GM19372 (cell line): ENCODE measurements at regions not wholly inside any gene's neighbourhood (a gene's known extent, or its start where the extent isn't known, plus 50 kb on each side); places are given as distances from the start of the nearest gene placed in this dataset.
"Not testable (repeated sequence)": the region's sequence is repeated elsewhere in the genome, so short reads cannot be mapped to it uniquely, and the experiment has no call there.

Experiments
- ATAC-seq: cut with Tn5 transposase; IDR thresholded peaks from one replicate; pipeline ENCODE4 v1.9.1; 2021; ENCODE audit warnings: mild to moderate bottlenecking, low read depth, moderate library complexity; ENCODE audit not compliant: unreplicated experiment

DNA sequence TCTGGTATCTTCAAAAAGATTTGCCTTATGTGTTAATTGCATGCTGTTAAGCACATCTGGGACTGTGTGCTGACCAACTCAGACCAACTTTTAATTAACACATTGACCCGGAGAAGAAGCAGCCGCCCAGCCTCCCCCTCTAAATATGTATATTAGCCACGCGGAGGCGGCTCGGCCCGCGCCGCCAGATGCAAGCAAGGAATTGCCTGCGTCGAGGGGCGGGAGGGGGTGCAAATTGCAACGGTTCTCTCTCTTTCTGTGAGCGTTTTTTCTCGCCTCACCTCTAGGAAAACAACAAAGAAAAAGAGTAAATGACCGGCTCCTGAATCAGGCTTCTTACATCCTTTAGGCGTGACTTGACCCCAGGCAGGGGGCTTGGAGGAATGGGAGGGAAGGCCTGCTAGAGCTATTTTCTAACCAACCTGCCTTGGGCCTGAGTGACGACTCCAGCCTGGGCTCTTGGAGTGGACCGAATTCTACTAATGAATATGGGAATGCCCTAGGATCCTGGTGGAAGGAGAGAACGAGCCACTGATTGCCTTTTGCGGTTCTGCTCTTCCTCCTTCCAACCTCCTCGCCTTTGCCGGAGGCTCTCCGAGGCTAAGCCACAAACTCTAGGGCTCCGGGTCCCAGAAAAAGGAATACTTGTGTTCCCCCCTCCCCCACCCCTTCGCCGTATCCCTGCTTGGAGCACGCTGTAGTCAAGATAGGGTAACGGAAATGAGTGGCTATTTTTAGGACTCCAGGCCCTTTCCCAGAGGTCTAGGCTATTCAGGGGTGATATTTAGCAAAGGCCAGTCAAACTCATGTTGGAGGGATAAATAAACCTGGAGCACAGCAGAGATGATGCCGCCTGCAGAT, 417.0 kb upstream of the ESRRG start:
- ATAC-seq, result no peak

DNA sequence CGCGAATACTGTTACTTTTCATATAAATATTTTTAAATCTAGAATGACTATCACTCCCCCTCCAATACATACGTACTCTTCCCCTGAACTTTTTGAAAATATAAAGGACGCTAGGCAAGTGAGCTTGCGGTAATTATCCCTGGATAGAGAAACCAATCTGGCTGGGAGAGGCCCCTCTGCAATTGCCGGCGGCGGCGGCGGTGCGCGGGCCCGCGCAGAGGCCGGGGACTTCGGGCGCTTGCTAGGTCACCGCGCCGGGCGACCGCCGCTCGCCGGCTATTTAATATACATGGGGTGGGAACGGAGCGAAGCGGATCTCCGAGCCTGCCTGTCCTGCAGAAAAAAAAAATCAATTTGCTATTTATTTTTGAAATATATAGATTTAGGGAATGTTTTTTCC, 416.3 kb upstream of the ESRRG start:
- no peak for ATAC-seq

DNA sequence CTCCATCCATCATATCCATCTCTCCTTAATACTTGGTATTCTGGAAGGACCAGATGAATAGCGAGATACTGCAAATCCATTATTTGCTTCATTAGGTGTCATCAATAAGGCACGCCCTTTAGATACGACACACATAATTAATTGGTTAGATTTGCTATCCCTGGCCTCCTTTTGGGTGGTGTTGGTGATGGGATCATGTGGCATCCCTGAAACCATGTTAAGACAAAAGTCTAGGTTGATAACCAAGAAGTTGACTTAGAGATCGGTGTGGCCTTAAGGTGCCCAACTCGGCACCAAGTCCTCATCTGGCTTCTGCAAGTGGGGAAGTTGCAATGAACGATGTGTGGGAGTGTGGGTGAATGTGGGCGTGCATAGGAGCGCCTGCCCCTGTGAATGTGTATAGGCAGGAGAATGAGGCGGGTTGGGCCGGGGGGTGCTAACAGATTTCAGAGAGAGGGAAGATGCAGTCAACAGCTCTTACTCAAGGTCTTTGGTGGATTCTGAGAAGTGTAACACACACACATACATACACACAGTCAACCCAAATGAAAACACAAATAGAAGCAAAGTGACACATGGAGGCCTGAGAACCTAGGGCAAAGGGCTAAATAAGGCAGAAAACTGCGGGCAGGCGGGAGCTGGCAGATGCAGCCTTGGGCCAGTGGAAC, 415.7 kb upstream of the ESRRG start:
- no peak for ATAC-seq

DNA sequence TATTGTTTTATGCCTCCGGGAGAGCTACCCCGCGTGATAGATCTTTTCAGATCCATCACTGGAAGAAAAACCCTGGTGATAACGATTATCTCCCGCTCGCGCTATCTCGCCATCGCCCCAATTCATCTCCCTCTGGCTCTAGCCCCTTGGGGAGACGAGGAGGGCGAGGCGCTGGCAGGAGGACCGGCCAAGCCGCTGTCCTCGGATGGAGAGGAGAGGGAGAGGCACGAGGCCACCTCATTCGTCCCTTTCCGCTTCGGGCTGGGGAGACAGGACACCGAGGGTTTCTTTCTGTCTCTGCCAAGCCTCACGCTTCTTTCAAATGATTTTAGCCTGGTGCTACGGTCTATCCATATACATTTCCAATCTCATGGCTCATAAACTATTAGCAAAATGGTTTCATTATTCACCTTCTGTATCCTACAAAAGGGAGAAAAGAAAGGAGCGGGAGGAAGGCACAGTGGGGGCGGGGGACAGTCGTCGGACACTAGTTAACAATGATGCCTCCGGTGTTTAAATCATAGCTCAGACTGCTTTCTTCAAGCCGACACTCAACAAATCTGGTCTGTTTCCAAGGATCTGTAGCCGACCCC, 415.0 kb upstream of the ESRRG start:
- no peak for ATAC-seq

DNA sequence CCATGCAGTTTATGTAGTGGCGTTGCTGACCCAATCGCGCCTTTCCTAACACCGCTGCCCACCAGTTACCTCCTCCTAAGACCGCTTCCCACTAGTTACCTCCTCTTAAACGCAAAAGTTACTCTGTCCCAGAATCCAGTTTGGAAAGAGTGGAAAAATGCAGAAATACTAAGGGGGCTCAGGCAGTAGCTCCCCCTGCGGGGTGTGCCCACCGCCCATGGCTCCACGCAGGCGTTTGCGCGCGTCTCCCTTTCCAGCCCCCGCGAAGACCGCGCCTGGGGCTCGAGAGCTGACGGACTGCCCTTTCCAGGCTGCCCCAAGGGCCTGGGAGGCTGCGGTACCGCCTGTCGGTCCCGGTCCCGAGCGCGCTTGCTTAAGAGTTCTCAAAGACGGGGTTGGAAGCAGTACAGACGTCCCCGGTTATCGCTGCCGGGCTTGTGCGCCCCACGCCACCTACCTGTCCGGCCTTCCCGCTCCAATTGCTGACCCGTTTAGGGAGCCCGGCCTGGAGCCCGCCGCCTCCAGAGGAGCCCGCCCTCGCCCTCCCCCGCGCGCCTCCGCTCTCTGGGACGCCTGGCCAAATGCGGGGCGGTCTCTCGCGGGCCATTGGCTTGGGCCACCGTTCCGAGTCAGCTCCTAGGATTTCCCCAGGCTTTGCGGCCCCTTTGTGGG, 414.1 kb upstream of the ESRRG start:
- ATAC-seq, result no peak

DNA sequence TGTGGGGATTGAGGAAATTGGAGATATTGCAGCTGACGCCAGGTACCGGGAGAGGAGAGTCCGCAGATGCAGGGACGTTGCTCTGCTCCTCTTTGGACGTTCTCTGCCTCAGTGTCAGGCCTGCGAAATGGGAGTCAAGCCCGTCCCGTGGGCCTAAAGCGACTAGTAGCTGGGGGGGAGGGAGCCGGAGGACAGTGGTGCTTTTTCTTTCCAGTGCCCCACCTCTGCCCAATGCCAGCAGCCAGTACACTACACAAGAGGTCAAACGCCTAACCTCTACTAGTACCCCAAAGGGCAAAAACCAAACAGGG, 413.6 kb upstream of the ESRRG start:
- no peak for ATAC-seq

DNA sequence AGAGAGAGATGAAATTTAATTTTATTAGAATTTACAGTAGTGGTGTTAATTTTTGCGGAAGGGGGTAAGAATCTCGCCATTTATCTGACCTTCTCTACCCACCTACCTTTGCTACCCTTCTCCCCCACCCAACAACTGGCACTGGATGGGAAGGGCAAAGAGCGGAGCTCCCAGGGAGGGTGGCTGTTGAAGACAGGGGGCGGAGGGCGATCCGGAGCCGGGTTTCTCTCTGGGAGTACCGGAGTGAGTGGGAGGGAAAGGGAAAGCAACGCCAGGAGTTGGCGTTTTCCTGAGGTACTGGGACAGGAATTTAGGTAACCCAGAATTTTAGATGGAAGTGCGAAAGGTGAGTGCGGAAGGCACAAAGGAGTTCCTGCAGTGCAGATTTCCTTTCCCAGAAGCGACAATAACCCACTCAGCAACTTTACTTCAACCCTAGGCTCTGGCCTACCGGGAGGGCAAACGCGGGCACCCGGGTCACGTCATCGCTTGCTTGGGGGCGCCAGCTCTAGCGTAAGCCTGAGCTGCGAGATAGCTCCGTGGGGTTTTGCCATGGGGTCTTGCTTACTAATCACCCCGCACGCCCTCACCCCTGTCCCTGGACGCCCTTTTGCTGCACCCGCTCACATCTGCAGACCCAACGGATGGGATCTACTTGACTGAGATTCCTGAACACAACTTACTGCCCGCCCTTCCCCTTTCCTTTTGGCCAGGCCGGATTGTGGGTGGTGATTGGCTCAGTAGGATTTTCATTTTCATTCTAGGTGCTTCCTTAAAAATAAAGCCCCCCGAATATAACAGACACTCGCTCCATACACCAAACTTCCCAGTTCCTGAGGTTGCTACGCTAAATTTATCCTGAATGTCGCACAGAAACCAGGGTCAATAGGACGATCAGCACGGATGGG, 413.0 kb upstream of the ESRRG start:
- ATAC-seq, result no peak

DNA sequence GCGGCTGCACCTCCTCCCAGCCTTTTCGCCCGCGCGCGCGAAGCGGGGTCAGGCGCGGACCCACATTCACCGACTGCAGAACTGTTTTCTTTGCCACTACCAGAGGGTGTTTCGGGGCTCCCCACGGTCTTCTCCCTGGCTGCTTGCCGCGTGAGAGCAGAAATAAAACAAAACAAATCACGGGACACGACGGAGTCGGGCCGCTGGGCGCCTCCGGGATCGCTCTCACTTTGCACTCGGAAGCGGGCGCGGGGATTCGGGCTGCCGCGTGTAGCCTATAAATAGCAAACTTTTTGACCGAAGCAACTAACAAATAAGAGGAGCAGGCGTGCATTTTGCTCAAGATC, 412.3 kb upstream of the ESRRG start:
- no peak for ATAC-seq

DNA sequence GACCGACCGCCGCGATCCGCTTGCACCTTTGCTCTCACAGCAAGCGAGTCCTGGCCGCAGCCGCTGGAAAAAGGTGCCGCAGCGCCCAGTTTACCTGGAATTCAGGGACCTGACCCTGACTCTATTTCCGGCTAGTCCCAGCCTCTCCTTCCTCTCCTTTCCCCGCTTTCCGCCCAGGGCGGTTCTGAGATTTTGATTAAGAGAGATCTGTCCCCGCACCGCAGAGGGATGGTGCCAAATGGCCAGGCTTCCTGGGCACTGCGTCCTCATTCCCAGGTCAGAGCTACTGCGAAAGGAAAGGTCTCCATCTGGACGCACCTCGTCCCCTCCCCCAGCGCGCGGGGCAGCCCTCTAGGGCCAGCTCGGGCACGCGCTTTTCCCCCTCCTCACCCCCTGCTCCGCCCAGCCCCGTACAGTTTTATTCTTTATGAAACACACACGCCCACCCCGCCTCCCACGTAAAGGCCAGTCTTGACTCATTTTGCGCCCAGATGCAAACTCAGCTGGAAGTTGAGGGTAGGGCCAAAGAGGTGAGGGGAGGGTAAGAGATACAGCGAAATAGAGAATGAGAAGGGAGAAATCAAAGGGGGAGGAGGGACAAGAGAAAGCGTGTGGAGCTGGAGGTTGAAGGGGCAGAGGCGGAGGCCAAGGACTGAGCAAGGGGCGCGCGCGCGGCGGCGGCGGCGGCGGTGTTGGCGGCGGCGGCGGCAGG, 411.8 kb upstream of the ESRRG start:
- ATAC-seq, result no peak

DNA sequence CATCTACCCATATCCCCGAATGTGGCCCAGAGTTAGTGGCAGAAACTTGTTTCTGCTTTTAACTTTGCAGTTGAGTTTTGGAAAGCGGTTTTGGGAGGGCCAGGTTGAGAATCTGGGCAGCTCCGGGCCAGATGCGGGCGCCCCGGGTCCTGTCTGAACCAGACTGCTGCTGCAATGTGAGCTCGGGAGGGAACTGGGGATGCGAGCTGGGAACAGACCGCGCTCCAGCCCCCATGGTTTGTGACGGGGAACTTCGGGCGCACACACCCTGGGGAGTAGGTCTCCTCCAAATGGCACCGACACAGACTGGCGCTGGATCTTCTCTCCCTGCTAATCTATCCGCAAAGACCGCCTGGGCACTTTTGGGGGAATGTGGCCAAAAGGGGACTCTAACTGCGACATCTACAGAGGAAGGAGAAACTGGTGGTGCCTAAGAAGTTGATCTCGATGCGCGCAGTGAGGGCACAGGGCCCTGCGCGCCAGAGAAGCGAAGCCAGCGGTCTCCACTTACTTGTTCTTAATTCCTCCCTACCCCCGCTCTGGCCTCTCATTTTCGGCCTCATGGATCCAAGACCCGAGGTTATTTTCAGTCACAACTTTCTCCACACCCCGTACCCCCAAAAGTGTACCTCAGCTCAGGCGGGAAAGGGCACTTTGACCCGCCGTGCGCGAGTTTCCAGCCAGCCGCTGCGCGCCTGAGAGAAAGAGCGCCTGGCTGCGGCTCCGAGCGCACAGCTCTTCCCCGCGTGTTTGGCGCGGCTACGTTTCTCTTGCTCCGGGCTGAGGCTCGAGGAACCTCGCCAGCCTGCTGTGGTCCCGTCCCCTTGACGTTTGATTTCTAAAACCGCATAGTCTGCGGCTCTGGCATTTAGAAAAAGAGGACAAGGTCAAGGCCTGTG, 411.0 kb upstream of the ESRRG start:
- ATAC-seq, result no peak

DNA sequence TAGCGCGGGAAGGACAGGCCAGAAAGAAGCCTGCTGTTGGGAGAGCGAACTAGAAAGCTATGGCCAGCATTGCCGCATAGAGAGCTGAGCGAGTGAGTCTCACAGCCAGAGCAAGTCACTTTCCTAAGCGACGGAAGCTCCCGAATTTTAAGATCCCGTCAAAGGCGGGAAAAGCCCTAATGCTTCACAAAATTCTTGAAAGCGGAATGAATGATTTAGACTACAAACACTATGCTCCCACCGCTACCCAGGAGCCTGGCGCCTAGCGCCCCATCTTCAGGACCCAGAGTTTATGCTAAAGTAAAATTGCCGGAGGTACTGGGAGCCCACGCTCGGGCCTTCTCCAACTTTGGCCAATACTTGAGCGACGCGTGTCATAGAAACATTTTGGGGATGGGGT, 409.9 kb upstream of the ESRRG start:
- no peak for ATAC-seq

DNA sequence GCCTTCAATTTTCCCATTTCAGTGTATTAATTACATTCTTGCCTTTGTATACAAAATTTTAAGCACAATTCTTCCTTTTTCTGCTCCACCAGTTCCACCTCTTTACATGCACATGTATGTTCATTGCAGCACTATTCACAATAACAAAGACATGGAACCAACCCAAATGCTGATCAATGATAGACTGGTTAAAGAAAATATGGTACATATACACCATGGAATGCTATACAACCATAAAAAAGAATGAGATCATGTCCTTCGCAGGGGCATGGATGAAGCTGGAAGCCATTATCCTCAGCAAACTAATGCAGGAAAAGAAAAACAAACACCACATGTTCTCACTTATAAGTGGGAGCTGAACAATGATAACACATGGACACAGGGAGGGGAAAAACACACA, 400.1 kb upstream of the ESRRG start:
- ATAC-seq, result not testable (repeated sequence)

DNA sequence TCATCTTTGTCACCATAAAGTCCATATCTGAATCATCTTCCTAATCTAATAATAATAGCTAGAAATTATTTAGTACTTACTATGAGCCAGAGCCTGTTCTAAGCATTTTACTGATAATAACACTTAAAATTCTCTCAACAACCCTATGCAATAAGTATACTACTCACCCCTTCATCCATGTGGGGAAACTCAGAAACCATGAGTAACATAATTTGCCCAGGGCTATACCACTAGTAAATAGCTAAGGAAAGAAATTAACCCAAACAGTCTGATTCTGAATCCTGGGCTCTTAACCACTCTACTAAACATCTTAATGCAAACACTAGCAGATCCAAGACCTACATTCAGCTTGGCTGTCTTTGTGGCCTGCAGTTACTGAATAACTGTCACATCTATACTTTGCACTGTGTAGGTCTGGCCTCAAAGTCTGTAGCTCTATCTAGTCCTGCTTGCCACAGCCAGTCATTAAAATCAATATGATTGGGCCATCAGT, 394.8 kb upstream of the ESRRG start:
- no peak for ATAC-seq

DNA sequence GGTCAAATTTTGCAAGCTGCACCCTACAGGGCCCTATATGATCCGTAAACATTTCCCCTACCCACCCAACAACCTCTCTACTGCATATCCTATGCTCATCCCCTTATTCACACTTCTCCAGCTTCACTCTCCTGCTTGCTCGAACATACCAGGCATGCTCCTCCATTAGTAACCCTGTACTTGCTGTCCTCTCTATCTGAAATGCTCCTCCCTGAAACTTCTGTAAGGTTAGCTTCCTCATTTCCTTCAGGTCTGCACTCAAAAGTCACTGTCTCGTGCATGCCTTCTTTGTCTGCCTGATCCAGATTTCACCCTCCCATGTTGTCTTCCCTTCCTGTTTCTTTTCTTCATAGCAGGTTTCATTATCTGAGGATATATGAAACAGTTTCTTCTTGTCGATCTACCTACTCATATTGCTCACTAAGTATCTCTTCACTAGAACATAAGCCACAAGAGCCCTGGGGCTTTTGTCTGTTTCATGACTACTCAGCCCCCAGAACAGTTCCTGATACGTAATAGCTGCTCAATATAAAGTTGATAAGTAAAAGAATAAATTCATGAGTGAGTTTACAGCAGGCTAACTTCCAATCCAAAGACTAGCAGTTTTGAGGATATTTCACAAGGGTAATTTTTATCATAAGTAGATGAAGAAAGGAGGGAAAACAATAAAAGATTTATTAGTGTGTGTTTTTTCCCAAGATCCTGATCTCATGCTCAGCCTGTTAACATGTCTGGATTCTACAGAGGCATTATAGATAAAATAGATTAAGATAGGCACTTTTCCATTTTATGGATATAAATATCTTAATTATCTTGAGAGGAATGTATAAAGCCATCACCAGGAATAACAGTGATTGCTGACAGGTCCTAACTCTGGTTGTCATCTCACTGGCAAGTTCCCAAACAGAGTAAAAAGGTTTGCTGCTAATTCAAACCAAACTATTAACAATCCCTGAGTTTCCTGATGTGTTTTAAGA, 392.5 kb upstream of the ESRRG start:
- no peak for ATAC-seq

DNA sequence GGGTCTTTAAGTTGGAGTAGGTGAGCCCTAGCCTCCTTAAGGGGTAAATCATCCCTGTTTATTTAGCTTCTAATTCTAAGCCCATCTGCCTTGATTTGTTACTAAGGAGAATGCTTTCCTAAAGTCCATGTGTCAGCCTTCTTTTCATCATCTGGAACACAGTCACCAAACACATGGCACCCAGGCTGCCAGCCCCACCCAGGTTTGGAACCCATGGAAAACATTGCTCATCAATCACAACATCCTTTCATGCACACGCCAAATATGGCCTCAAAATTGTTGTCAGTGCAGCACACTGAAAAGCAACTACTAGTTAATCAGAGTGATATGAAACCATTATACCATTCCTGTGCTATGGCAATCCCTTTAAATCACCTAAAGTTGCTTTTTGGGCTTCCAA, 386.7 kb upstream of the ESRRG start:
- ATAC-seq, result no peak

DNA sequence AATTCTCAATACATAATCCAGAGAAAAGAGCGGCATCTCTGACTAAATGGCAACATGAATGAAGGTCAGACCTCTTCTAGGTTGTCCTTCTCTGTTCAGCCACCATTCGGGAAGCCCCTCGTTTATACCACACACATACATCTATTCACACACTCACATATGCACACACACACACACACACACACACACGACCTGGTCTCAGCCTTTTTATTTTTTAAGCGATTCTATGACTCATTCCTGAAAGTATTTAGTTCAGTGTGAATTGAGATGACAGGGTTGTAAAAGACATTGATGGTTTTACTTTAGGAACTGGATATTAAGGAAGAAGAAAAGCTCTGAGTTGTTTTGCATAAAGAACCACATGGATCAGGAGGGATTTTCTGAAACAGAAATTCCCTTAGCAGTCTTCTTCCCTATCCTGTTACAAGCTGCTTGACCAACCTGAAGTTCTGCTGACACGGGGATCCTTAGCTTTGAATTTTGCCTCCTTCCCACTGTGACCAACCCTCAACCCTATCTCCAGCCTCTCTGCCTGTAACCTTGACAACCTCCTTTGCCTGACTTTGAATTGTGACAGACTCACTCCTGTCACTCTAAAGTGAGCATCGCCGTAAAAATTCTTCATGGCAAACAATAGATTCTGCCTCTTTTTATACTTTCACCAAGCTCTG, 383.1 kb upstream of the ESRRG start:
- no peak for ATAC-seq

DNA sequence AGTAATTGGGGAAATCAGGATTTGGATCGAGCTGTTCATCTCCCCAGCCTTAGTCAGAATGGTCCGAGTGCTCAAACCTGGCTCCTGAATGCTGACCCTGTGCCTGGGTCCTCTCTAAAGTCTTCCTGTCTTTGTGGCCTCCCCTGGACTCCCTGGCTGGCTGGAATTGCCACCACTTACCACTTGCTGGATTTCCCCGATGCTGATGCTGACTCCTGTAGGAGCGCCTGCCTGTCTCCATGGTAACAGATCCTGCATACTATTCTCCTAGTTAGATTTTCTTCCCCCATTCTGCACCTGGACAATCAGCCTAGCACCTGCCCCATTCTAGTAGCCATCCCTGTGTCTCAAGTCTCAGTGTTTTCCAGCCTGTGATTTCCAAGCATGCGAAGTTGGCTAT, 382.2 kb upstream of the ESRRG start:
- no peak for ATAC-seq
